MCF 10A (cell line): ENCODE measurements at regions not wholly inside any gene's neighbourhood (a gene's known extent, or its start where the extent isn't known, plus 50 kb on each side); places are given as distances from the start of the nearest gene placed in this dataset.

Experiments
- BruUV-seq: library from RNA; stranded (reverse); fragments of 400-500 nt; replicated peaks from 2 replicates; lab custom pipeline; 2021; lab: Mats Ljungman, UMichigan
- CTCF ChIA-PET: fragments of 300-600 bp; sonication (Branson Sonifier 250); formaldehyde crosslinking; extraction: SDS; loops from one replicate; lab custom pipeline; 2021; ENCODE audit warnings: antibody characterized with exemption, inconsistent platforms; lab: Yijun Ruan, JAX
- POLR2A ChIA-PET: fragments of 300-600, 350-650 bp; sonication (Branson Sonifier 250); formaldehyde crosslinking; extraction: SDS; loops from one replicate; lab custom pipeline; 2020; ENCODE audit warnings: antibody characterized with exemption, inconsistent platforms; lab: Yijun Ruan, JAX
- DNase-seq: peaks from one replicate; pipeline ENCODE4 v3.0.0-alpha.2; 2018; ENCODE audit not compliant: unreplicated experiment
- H3K27ac Mint-ChIP-seq: one replicate; pipeline ENCODE4 v1.8.0; 2022; ENCODE audit warnings: mild to moderate bottlenecking, low read depth, mixed read lengths; ENCODE audit not compliant: unreplicated experiment
- H3K27me3 Mint-ChIP-seq: one replicate; pipeline ENCODE4 v1.8.0; 2022; ENCODE audit warnings: mixed read lengths; ENCODE audit not compliant: insufficient read depth, unreplicated experiment
- H3K36me3 Mint-ChIP-seq: one replicate; pipeline ENCODE4 v1.8.0; 2022; ENCODE audit warnings: mild to moderate bottlenecking, moderate library complexity, mixed read lengths; ENCODE audit not compliant: insufficient read depth, unreplicated experiment
- H3K4me1 Mint-ChIP-seq: one replicate; pipeline ENCODE4 v1.8.0; 2022; ENCODE audit warnings: mixed read lengths; ENCODE audit not compliant: insufficient read depth, unreplicated experiment
- H3K4me3 Mint-ChIP-seq: one replicate; pipeline ENCODE4 v1.8.0; 2022; ENCODE audit warnings: mild to moderate bottlenecking, moderate library complexity, mixed read lengths; ENCODE audit not compliant: unreplicated experiment
- H3K9me3 Mint-ChIP-seq: one replicate; pipeline ENCODE4 v1.8.0; 2022; ENCODE audit warnings: mixed read lengths; ENCODE audit not compliant: unreplicated experiment
- CTCF ChIP-seq: fragments of 200-600 bp; IDR thresholded peaks from one replicate; pipeline ENCODE4 v1.8.0; 2022; ENCODE audit warnings: antibody characterized with exemption, mild to moderate bottlenecking; ENCODE audit not compliant: unreplicated experiment
- intact Hi-C: fragments of 100-400 bp; cut with micrococcal nuclease; formaldehyde crosslinking; loops from 2 replicates; pipeline ENCODE4 v1.14.1; 2022

GRCh38 chr12:41681898-41682297 lies 462.8 kb downstream of the GXYLT1 start:
- DNase-seq = no peak
- Mint-ChIP-seq H3K27ac (no peak overlapping the region), H3K36me3 (no peaks in the 10 kb centered on the region), H3K4me1 (no peaks in the 10 kb centered on the region), H3K4me3 (no peak overlapping the region), H3K27me3 (no peaks in the 10 kb centered on the region), H3K9me3 (peaks cover 8% of the 10 kb centered on the region)
- no TSS peak for BruUV-seq
- CTCF ChIA-PET = no interaction called here
- POLR2A ChIA-PET = no interaction called here
- intact Hi-C loops = loop anchor here (10.0 kb wide), 1 partner anchor 343 kb away; no protein-coding TSS in a partner anchor
- no peak for TF ChIP-seq CTCF

- ChIA-PET POLR2A (no interaction called here), CTCF (no interaction called here)
- H3K9me3 Mint-ChIP-seq = peaks cover 8% of the 10 kb centered on the region
- no peak overlapping the region for H3K4me3 Mint-ChIP-seq
- H3K4me1 Mint-ChIP-seq = no peaks in the 10 kb centered on the region
- no peaks in the 10 kb centered on the region for H3K36me3 Mint-ChIP-seq
- intact Hi-C loops = loop anchor here (10.0 kb wide), 1 partner anchor 345 kb away; no protein-coding TSS in a partner anchor
- no peaks in the 10 kb centered on the region for H3K27me3 Mint-ChIP-seq
- TF ChIP-seq CTCF = no peak
- no TSS peak for BruUV-seq
- no peak overlapping the region for H3K27ac Mint-ChIP-seq
- no peak for DNase-seq
Observed at GRCh38 chr12:41680155-41680554, 464.5 kb downstream of the GXYLT1 start.

GRCh38 chr12:41663598-41664265 lies 475.6 kb downstream of the PDZRN4 start:
- no peaks in the 10 kb centered on the region for H3K27me3 Mint-ChIP-seq
- no peak overlapping the region for H3K4me3 Mint-ChIP-seq
- H3K4me1 Mint-ChIP-seq = no peaks in the 10 kb centered on the region
- peak; percentile 24 for DNase-seq
- CTCF ChIA-PET = interaction anchor here (0.6 to 2.9 kb wide), 11 partner anchors 14 to 1485 kb away, joined by 3 to 19 read pairs (median 4); no protein-coding TSS in a partner anchor
- BruUV-seq = no TSS peak
- intact Hi-C loops = loop anchor here (2.0 kb wide), 1 partner anchor 387 kb away; no protein-coding TSS in a partner anchor
- H3K27ac Mint-ChIP-seq = no peak overlapping the region
- no peaks in the 10 kb centered on the region for H3K9me3 Mint-ChIP-seq
- no peaks in the 10 kb centered on the region for H3K36me3 Mint-ChIP-seq
- POLR2A ChIA-PET = interaction anchor here (0.8 kb wide), 1 partner anchor 378 kb away, joined by 3 read pairs; no protein-coding TSS in a partner anchor
- peak; percentile 26 for TF ChIP-seq CTCF

GRCh38 chr12:41661141-41661765 lies 473.1 kb downstream of the PDZRN4 start:
- Mint-ChIP-seq H3K4me3 (no peak overlapping the region), H3K36me3 (no peaks in the 10 kb centered on the region), H3K27me3 (no peaks in the 10 kb centered on the region), H3K9me3 (no peaks in the 10 kb centered on the region), H3K27ac (no peak overlapping the region), H3K4me1 (no peaks in the 10 kb centered on the region)
- intact Hi-C loops = no loop called here
- POLR2A ChIA-PET = interaction anchor here (0.5 kb wide), 1 partner anchor 222 kb away, joined by 3 read pairs; no protein-coding TSS in a partner anchor
- no peak for TF ChIP-seq CTCF
- CTCF ChIA-PET = interaction anchor here (0.9 kb wide), 1 partner anchor 386 kb away, joined by 3 read pairs; no protein-coding TSS in a partner anchor
- DNase-seq = no peak
- BruUV-seq = no TSS peak
